ENCODE measurements at regions not wholly inside any gene's neighbourhood (a gene's known extent, or its start where the extent isn't known, plus 50 kb on each side); places are given as distances from the start of the nearest gene placed in this dataset.

GRCh38 chr16:60675022-60675421 lies 1361.2 kb downstream of the CDH8 start:
- TF ChIP-seq NANOG (IDR thresholded peaks at IDR 0.05; ENCODE audit: borderline replicate concordance) (no peak), STAT1 (IDR thresholded peaks at IDR 0.05; ENCODE audit: unreplicated experiment) (no peak), CTCF (conservative IDR thresholded peaks at IDR 0.05; ENCODE audit: low read depth in 2 of 2) (no peak), CREB1 (CRISPR knock-in tag; IDR thresholded peaks at IDR 0.05; ENCODE audit: low read depth) (no peak), POLR2AphosphoS5 (IDR thresholded peaks at IDR 0.05; ENCODE audit: low read depth) (no peak), ZNF331 (CRISPR knock-in tag; IDR thresholded peaks at IDR 0.05; ENCODE audit: low read depth) (no peak), ZNF114 (CRISPR knock-in tag; IDR thresholded peaks at IDR 0.05) (no peak)
- TF ChIP-seq, protein P1, sequence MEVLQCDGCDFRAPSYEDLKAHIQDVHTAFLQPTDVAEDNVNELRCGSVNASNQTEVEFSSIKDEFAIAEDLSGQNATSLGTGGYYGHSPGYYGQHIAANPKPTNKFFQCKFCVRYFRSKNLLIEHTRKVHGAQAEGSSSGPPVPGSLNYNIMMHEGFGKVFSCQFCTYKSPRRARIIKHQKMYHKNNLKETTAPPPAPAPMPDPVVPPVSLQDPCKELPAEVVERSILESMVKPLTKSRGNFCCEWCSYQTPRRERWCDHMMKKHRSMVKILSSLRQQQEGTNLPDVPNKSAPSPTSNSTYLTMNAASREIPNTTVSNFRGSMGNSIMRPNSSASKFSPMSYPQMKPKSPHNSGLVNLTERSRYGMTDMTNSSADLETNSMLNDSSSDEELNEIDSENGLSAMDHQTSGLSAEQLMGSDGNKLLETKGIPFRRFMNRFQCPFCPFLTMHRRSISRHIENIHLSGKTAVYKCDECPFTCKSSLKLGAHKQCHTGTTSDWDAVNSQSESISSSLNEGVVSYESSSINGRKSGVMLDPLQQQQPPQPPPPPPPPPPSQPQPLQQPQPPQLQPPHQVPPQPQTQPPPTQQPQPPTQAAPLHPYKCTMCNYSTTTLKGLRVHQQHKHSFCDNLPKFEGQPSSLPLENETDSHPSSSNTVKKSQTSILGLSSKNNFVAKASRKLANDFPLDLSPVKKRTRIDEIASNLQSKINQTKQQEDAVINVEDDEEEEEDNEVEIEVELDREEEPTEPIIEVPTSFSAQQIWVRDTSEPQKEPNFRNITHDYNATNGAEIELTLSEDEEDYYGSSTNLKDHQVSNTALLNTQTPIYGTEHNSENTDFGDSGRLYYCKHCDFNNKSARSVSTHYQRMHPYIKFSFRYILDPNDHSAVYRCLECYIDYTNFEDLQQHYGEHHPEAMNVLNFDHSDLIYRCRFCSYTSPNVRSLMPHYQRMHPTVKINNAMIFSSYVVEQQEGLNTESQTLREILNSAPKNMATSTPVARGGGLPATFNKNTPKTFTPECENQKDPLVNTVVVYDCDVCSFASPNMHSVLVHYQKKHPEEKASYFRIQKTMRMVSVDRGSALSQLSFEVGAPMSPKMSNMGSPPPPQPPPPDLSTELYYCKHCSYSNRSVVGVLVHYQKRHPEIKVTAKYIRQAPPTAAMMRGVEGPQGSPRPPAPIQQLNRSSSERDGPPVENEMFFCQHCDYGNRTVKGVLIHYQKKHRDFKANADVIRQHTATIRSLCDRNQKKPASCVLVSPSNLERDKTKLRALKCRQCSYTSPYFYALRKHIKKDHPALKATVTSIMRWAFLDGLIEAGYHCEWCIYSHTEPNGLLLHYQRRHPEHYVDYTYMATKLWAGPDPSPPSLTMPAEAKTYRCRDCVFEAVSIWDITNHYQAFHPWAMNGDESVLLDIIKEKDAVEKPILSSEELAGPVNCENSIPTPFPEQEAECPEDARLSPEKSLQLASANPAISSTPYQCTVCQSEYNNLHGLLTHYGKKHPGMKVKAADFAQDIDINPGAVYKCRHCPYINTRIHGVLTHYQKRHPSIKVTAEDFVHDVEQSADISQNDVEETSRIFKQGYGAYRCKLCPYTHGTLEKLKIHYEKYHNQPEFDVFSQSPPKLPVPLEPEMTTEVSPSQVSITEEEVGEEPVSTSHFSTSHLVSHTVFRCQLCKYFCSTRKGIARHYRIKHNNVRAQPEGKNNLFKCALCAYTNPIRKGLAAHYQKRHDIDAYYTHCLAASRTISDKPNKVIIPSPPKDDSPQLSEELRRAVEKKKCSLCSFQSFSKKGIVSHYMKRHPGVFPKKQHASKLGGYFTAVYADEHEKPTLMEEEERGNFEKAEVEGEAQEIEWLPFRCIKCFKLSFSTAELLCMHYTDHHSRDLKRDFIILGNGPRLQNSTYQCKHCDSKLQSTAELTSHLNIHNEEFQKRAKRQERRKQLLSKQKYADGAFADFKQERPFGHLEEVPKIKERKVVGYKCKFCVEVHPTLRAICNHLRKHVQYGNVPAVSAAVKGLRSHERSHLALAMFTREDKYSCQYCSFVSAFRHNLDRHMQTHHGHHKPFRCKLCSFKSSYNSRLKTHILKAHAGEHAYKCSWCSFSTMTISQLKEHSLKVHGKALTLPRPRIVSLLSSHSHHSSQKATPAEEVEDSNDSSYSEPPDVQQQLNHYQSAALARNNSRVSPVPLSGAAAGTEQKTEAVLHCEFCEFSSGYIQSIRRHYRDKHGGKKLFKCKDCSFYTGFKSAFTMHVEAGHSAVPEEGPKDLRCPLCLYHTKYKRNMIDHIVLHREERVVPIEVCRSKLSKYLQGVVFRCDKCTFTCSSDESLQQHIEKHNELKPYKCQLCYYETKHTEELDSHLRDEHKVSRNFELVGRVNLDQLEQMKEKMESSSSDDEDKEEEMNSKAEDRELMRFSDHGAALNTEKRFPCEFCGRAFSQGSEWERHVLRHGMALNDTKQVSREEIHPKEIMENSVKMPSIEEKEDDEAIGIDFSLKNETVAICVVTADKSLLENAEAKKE (CRISPR knock-in tag; IDR thresholded peaks at IDR 0.05), result no peak

More at GRCh38 chr16:60675022-60675421, 1361.2 kb downstream of the CDH8 start:
- no peaks in the 10 kb centered on the region for H3K4me1 ChIP-seq (ENCODE audit: insufficient read depth)
- H3F3A ChIP-seq (replicated peaks; ENCODE audit: low read depth), result no peaks in the 10 kb centered on the region
- no peak for DNase-seq (ENCODE audit: low spot score)
- no peak overlapping the region for H3K4me3 ChIP-seq
- H3K27ac ChIP-seq (ENCODE audit: low read depth), result no peak overlapping the region
- no peaks in the 10 kb centered on the region for H3K36me3 ChIP-seq (ENCODE audit: insufficient read depth)
- no peaks in the 10 kb centered on the region for H3K9me2 ChIP-seq (ENCODE audit: insufficient read depth)
- ATAC-seq, result no peak
- no peaks in the 10 kb centered on the region for H3K9me3 Mint-ChIP-seq
- no peak overlapping the region for H3K4me3 Mint-ChIP-seq
- no peaks in the 10 kb centered on the region for H3K27me3 ChIP-seq (ENCODE audit: insufficient read depth)
- no peak overlapping the region for H3K4me2 ChIP-seq
- H3K4me1 Mint-ChIP-seq, result no peaks in the 10 kb centered on the region
- H3K27me3 Mint-ChIP-seq (ENCODE audit: insufficient read depth, low read depth, poor library complexity), result no peaks in the 10 kb centered on the region
- H3K79me2 ChIP-seq (replicated peaks; ENCODE audit: insufficient read depth), result no peaks in the 10 kb centered on the region
- no peaks in the 10 kb centered on the region for H3K36me3 Mint-ChIP-seq (ENCODE audit: low read depth)
- no peaks in the 10 kb centered on the region for H4K20me1 ChIP-seq (replicated peaks; ENCODE audit: insufficient read depth)
- H2AFZ ChIP-seq, result 0 out of 2 replicates have a peak overlapping the region, but pooled peaks have one; percentile 25
- no peak overlapping the region for H3K27ac Mint-ChIP-seq
